ENCODE measurements at regions not wholly inside any gene's neighbourhood (a gene's known extent, or its start where the extent isn't known, plus 50 kb on each side); places are given as distances from the start of the nearest gene placed in this dataset.
A peak's percentile ranks its signal among the peaks of the same experiment; 100 is the strongest.

GRCh38 chr2:144642856-144643255 is 122.9 kb upstream of the ZEB2 start (continued):
- TF ChIP-seq EZH2phosphoT487 (IDR thresholded peaks at IDR 0.05; ENCODE audit: unreplicated experiment): no peak
- no peak for TF ChIP-seq NANOG (IDR thresholded peaks at IDR 0.05; ENCODE audit: borderline replicate concordance)
- TF ChIP-seq ZNF114 (CRISPR knock-in tag; IDR thresholded peaks at IDR 0.05): no peak
- TF ChIP-seq, protein P1, sequence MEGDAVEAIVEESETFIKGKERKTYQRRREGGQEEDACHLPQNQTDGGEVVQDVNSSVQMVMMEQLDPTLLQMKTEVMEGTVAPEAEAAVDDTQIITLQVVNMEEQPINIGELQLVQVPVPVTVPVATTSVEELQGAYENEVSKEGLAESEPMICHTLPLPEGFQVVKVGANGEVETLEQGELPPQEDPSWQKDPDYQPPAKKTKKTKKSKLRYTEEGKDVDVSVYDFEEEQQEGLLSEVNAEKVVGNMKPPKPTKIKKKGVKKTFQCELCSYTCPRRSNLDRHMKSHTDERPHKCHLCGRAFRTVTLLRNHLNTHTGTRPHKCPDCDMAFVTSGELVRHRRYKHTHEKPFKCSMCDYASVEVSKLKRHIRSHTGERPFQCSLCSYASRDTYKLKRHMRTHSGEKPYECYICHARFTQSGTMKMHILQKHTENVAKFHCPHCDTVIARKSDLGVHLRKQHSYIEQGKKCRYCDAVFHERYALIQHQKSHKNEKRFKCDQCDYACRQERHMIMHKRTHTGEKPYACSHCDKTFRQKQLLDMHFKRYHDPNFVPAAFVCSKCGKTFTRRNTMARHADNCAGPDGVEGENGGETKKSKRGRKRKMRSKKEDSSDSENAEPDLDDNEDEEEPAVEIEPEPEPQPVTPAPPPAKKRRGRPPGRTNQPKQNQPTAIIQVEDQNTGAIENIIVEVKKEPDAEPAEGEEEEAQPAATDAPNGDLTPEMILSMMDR (conservative IDR thresholded peaks at IDR 0.05; ENCODE audit: low read depth in 2 of 2): no peak

GRCh38 chr2:144642131-144642530 is 122.2 kb upstream of the ZEB2 start:
- peaks cover 15% of the 10 kb centered on the region; the same call in 1 of the 2 replicates for H3K4me1 ChIP-seq (ENCODE audit: insufficient read depth)
- no peaks in the 10 kb centered on the region for H4K20me1 ChIP-seq (replicated peaks; ENCODE audit: insufficient read depth)
- H3K9me3 Mint-ChIP-seq: peaks cover 15% of the 10 kb centered on the region
- H3F3A ChIP-seq (replicated peaks; ENCODE audit: low read depth): no peaks in the 10 kb centered on the region
- no peaks in the 10 kb centered on the region for H3K79me2 ChIP-seq (replicated peaks; ENCODE audit: insufficient read depth)
- H3K4me3 Mint-ChIP-seq: no peak overlapping the region
- H3K27ac ChIP-seq (ENCODE audit: low read depth): no peak overlapping the region
- 0 out of 2 replicates have a peak overlapping the region, but pooled peaks have one; percentile 9 for H3K4me2 ChIP-seq
- TF ChIP-seq ZNF331 (CRISPR knock-in tag; IDR thresholded peaks at IDR 0.05; ENCODE audit: low read depth) (no peak), POLR2AphosphoS5 (IDR thresholded peaks at IDR 0.05; ENCODE audit: low read depth) (no peak), CREB1 (CRISPR knock-in tag; IDR thresholded peaks at IDR 0.05; ENCODE audit: low read depth) (no peak), ZNF462 (CRISPR knock-in tag; IDR thresholded peaks at IDR 0.05) (no peak), EZH2phosphoT487 (IDR thresholded peaks at IDR 0.05; ENCODE audit: unreplicated experiment) (no peak), STAT1 (IDR thresholded peaks at IDR 0.05; ENCODE audit: unreplicated experiment) (no peak), JUNB (IDR thresholded peaks at IDR 0.05; ENCODE audit: unreplicated experiment) (no peak)
- TF ChIP-seq, protein P2, sequence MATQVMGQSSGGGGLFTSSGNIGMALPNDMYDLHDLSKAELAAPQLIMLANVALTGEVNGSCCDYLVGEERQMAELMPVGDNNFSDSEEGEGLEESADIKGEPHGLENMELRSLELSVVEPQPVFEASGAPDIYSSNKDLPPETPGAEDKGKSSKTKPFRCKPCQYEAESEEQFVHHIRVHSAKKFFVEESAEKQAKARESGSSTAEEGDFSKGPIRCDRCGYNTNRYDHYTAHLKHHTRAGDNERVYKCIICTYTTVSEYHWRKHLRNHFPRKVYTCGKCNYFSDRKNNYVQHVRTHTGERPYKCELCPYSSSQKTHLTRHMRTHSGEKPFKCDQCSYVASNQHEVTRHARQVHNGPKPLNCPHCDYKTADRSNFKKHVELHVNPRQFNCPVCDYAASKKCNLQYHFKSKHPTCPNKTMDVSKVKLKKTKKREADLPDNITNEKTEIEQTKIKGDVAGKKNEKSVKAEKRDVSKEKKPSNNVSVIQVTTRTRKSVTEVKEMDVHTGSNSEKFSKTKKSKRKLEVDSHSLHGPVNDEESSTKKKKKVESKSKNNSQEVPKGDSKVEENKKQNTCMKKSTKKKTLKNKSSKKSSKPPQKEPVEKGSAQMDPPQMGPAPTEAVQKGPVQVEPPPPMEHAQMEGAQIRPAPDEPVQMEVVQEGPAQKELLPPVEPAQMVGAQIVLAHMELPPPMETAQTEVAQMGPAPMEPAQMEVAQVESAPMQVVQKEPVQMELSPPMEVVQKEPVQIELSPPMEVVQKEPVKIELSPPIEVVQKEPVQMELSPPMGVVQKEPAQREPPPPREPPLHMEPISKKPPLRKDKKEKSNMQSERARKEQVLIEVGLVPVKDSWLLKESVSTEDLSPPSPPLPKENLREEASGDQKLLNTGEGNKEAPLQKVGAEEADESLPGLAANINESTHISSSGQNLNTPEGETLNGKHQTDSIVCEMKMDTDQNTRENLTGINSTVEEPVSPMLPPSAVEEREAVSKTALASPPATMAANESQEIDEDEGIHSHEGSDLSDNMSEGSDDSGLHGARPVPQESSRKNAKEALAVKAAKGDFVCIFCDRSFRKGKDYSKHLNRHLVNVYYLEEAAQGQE (IDR thresholded peaks at IDR 0.05; ENCODE audit: unreplicated experiment): no peak
- TF ChIP-seq, protein P1 (conservative IDR thresholded peaks at IDR 0.05; ENCODE audit: low read depth in 2 of 2): no peak
- no peak overlapping the region for H3K4me3 ChIP-seq
- no peak overlapping the region for H3K27ac Mint-ChIP-seq
- no peaks in the 10 kb centered on the region for H3K27me3 ChIP-seq (ENCODE audit: insufficient read depth)
- peaks cover 6% of the 10 kb centered on the region; the same call in 1 of the 2 replicates for H3K9me2 ChIP-seq (ENCODE audit: insufficient read depth)
- H3K4me1 Mint-ChIP-seq: peaks cover 14% of the 10 kb centered on the region
- DNase-seq (ENCODE audit: low spot score) (no peak), ATAC-seq (peak; percentile 31; the same call in 2 of the 3 replicates)
- H2AFZ ChIP-seq: peak overlapping the region; percentile 57; the same call in 1 of the 2 replicates
- H3K27me3 Mint-ChIP-seq (ENCODE audit: insufficient read depth, low read depth, poor library complexity): no peaks in the 10 kb centered on the region
- H3K36me3 Mint-ChIP-seq (ENCODE audit: low read depth): peaks cover 9% of the 10 kb centered on the region; the same call in 2 of the 3 replicates
- H3K36me3 ChIP-seq (ENCODE audit: insufficient read depth): no peaks in the 10 kb centered on the region

Data from GM23338 (cell line).